Calu3 (cell line): ENCODE measurements at regions not wholly inside any gene's neighbourhood (a gene's known extent, or its start where the extent isn't known, plus 50 kb on each side); places are given as distances from the start of the nearest gene placed in this dataset.

Source experiments
- BruUV-seq: library from RNA; stranded (reverse); fragments of 400-500 nt; replicated peaks from 2 replicates; lab custom pipeline; 2021; lab: Mats Ljungman, UMichigan
- CTCF ChIA-PET: fragments of 300-600 bp; sonication (Branson Sonifier 250); formaldehyde crosslinking; loops from one replicate; lab custom pipeline; 2022; ENCODE audit warnings: antibody characterized with exemption; lab: Charles Lee
- DNase-seq: peaks from one replicate; pipeline ENCODE4 v3.0.0; 2022
- H3K27ac Mint-ChIP-seq: one replicate; pipeline ENCODE4 v1.8.0; 2022; ENCODE audit warnings: mixed read lengths; ENCODE audit not compliant: unreplicated experiment
- H3K27me3 Mint-ChIP-seq: one replicate; pipeline ENCODE4 v1.8.0; 2022; ENCODE audit warnings: mixed read lengths; ENCODE audit not compliant: unreplicated experiment
- H3K36me3 Mint-ChIP-seq: one replicate; pipeline ENCODE4 v1.8.0; 2022; ENCODE audit warnings: mild to moderate bottlenecking, moderate library complexity, mixed read lengths; ENCODE audit not compliant: insufficient read depth, unreplicated experiment
- H3K4me1 Mint-ChIP-seq: one replicate; pipeline ENCODE4 v1.8.0; 2022; ENCODE audit warnings: mild to moderate bottlenecking, low read depth, mixed read lengths; ENCODE audit not compliant: unreplicated experiment
- H3K4me3 Mint-ChIP-seq: one replicate; pipeline ENCODE4 v1.8.0; 2022; ENCODE audit warnings: mild to moderate bottlenecking, low read depth, moderate library complexity, mixed read lengths; ENCODE audit not compliant: unreplicated experiment
- H3K9me3 Mint-ChIP-seq: one replicate; pipeline ENCODE4 v1.8.0; 2022; ENCODE audit warnings: low read depth, mixed read lengths; ENCODE audit not compliant: unreplicated experiment
- intact Hi-C: fragments of 100-400 bp; cut with micrococcal nuclease; formaldehyde crosslinking; loops from one replicate; pipeline ENCODE4 v1.10.0; 2022; ENCODE audit not compliant: unreplicated experiment
- TF ChIP-seq, protein P1 (sequence below): fragments of 200-600 bp; IDR thresholded peaks from one replicate; pipeline ENCODE4 v1.8.0; 2022; ENCODE audit warnings: antibody characterized with exemption; ENCODE audit not compliant: unreplicated experiment

DNA sequence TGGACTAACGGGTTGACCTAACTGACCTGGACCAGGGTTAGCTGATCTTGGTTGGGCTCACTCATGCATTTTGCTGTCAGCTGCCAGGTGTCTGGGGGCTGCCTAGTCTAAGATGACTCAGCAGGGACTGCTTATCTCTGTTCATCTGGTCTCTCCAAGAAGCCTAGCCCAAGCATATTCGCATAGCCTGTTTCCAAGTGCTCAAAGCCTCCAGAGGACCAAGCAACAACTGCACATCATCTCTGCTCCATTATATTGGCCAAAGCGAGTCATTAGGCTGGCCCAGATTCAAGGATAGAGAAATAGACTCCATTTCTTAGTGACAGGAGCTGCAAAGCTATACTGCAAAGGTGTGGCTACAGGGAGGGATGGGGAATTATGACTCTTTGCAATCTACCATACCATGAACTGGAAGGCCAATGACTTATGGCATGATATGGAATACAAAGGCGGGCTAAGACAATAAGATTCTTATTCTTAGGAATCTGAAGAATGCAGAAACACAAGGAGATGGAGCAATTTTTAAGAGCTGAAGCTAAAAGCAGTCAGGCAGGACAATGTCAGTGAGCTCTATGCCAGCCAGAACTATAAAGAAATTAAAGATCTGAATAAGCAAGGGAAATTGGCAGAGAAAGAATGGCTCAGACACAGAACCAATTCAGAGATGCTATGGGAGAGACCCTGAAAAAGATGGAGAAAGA lies 194.6 kb upstream of the FSCB start:
- no peak for DNase-seq
- no TSS peak for BruUV-seq
- CTCF ChIA-PET, result interaction anchor here (1.2 kb wide), 1 partner anchor 14 kb away, joined by 4 read pairs; no protein-coding TSS in a partner anchor
- Mint-ChIP-seq H3K36me3 (no peaks in the 10 kb centered on the region), H3K4me3 (no peak overlapping the region), H3K4me1 (peaks cover 12% of the 10 kb centered on the region), H3K27ac (no peak overlapping the region), H3K27me3 (no peaks in the 10 kb centered on the region), H3K9me3 (no peaks in the 10 kb centered on the region)
- TF ChIP-seq, protein P1, sequence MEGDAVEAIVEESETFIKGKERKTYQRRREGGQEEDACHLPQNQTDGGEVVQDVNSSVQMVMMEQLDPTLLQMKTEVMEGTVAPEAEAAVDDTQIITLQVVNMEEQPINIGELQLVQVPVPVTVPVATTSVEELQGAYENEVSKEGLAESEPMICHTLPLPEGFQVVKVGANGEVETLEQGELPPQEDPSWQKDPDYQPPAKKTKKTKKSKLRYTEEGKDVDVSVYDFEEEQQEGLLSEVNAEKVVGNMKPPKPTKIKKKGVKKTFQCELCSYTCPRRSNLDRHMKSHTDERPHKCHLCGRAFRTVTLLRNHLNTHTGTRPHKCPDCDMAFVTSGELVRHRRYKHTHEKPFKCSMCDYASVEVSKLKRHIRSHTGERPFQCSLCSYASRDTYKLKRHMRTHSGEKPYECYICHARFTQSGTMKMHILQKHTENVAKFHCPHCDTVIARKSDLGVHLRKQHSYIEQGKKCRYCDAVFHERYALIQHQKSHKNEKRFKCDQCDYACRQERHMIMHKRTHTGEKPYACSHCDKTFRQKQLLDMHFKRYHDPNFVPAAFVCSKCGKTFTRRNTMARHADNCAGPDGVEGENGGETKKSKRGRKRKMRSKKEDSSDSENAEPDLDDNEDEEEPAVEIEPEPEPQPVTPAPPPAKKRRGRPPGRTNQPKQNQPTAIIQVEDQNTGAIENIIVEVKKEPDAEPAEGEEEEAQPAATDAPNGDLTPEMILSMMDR, result no peak
- intact Hi-C loops, result no loop called here

- Mint-ChIP-seq H3K4me1 (peaks cover 12% of the 10 kb centered on the region), H3K27me3 (no peaks in the 10 kb centered on the region), H3K9me3 (peaks cover 2% of the 10 kb centered on the region), H3K36me3 (no peaks in the 10 kb centered on the region), H3K4me3 (no peak overlapping the region), H3K27ac (no peak overlapping the region)
- CTCF ChIA-PET, result no interaction called here
- BruUV-seq, result no TSS peak
- TF ChIP-seq, protein P1, result no peak
- intact Hi-C loops, result no loop called here
- DNase-seq, result no peak
Observed at GRCh38 chr14:44700694-44701093, 193.6 kb upstream of the FSCB start.

DNA sequence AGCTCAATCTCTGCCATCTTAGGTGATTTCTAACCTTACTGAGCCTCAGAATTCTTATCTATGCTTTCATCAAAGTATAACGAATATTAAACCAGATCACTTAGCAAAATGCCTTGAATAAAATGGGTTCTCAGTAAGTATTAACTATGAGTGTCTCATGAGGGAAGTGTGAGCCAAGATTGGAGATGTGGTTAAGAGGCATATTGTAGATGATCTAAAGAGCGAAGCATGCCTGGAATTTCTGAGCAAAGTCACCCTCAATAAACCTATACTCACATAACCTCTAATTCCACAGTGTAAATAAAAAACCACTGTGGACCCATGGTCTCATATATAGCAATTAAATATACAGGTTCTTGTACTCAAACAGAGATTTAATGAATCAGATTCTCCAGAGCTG lies 193.1 kb upstream of the FSCB start:
- BruUV-seq, result no TSS peak
- H3K27ac Mint-ChIP-seq, result no peak overlapping the region
- no peak overlapping the region for H3K4me3 Mint-ChIP-seq
- H3K27me3 Mint-ChIP-seq, result no peaks in the 10 kb centered on the region
- TF ChIP-seq, protein P1, result no peak
- H3K4me1 Mint-ChIP-seq, result peaks cover 12% of the 10 kb centered on the region
- CTCF ChIA-PET, result no interaction called here
- peaks cover 2% of the 10 kb centered on the region for H3K9me3 Mint-ChIP-seq
- H3K36me3 Mint-ChIP-seq, result no peaks in the 10 kb centered on the region
- intact Hi-C loops, result no loop called here
- no peak for DNase-seq

DNA sequence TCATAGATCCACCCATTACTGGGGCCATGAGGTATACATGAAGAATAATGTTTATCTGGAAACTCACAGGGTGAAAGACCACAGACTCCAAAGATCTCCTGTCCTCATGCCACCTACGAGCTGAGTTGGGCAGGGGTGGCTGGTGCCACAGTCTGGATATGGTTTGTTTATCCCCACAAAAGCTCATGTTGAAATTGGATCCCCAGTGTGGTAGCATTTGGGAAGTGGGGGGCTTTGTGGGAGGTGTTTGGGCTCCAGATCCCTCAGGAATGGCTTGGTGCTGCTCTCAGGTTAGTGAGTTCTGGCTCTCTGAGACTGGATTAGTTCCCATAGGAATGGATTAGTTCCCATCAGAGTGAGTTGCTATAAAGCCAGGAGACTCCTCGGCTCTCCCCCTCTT lies 192.3 kb upstream of the FSCB start:
- no peak overlapping the region for H3K4me3 Mint-ChIP-seq

More for the DNA sequence above, 192.3 kb upstream of the FSCB start:
- Mint-ChIP-seq H3K27ac (no peak overlapping the region), H3K9me3 (peaks cover 2% of the 10 kb centered on the region), H3K4me1 (peaks cover 12% of the 10 kb centered on the region), H3K36me3 (no peaks in the 10 kb centered on the region), H3K27me3 (peaks cover 3% of the 10 kb centered on the region)
- intact Hi-C loops, result no loop called here
- BruUV-seq, result no TSS peak
- TF ChIP-seq, protein P1, result no peak
- CTCF ChIA-PET, result no interaction called here
- DNase-seq, result no peak
